ENCODE measurements at regions not wholly inside any gene's neighbourhood (a gene's known extent, or its start where the extent isn't known, plus 50 kb on each side); places are given as distances from the start of the nearest gene placed in this dataset.

- TF ChIP-seq, protein P1, sequence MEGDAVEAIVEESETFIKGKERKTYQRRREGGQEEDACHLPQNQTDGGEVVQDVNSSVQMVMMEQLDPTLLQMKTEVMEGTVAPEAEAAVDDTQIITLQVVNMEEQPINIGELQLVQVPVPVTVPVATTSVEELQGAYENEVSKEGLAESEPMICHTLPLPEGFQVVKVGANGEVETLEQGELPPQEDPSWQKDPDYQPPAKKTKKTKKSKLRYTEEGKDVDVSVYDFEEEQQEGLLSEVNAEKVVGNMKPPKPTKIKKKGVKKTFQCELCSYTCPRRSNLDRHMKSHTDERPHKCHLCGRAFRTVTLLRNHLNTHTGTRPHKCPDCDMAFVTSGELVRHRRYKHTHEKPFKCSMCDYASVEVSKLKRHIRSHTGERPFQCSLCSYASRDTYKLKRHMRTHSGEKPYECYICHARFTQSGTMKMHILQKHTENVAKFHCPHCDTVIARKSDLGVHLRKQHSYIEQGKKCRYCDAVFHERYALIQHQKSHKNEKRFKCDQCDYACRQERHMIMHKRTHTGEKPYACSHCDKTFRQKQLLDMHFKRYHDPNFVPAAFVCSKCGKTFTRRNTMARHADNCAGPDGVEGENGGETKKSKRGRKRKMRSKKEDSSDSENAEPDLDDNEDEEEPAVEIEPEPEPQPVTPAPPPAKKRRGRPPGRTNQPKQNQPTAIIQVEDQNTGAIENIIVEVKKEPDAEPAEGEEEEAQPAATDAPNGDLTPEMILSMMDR (IDR thresholded peaks at IDR 0.05): no peak
- H3K4me3 ChIP-seq: no peak overlapping the region
- DNase-seq: no peak
- H3K27ac ChIP-seq: no peak overlapping the region
- no peaks in the 10 kb centered on the region for H3K27me3 ChIP-seq
- H3K36me3 ChIP-seq: no peaks in the 10 kb centered on the region
- intact Hi-C loops (cut with DNase I; ENCODE audit: low total_unique reads): no loop called here
- no peaks in the 10 kb centered on the region for H3K9me3 ChIP-seq
- H3K4me1 ChIP-seq: no peaks in the 10 kb centered on the region
These were observed 492.2 kb upstream of the DAB1 start for GRCh38 chr1:57916041-57916440.

DNA sequence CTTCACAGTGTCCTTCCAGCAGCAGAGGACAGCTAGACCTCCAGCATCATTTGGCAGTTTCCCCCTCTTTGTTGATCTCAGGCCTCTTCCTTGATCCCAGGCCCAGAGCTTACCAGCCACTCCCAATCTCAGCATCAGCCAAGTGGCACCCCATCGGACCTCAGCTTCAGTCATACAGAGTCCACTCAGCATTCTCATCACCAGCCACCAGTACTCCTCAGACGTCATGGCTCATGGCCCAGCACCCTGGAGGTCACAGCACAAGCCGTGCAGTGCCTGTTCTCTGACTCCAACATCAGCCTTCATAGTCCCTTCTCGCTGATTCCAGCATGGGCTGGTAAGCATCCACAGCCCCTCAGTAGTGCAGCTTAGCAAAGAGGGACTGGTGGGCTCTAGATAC lies 487.6 kb upstream of the DAB1 start:
- Histone ChIP-seq H3K9me3 (no peaks in the 10 kb centered on the region), H3K4me3 (no peak overlapping the region), H3K27me3 (no peaks in the 10 kb centered on the region), H3K4me1 (no peaks in the 10 kb centered on the region), H3K27ac (no peak overlapping the region), H3K36me3 (no peaks in the 10 kb centered on the region)
- no peak for DNase-seq
- TF ChIP-seq, protein P1 (IDR thresholded peaks at IDR 0.05): no peak
- intact Hi-C loops (cut with DNase I; ENCODE audit: low total_unique reads): no loop called here

DNA sequence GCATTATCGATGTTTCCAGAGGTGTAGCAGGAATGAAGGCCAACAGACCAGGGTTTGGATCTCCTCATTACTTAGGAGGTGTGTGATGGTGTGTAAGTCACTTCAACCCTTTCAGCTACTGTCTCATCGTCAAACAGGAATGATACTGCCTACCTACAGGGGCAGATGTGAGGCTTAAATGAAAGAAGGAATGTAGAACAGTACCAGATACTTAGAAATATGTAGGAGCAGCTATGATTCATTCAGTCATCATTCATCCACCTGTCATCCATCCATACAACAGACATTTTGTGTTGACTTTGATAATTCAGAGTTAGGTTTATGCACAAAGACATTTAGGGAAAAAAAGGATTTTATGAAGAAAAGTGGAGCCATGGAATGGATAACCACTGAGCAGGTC lies 486.9 kb upstream of the DAB1 start:
- TF ChIP-seq, protein P1 (IDR thresholded peaks at IDR 0.05): no peak
- intact Hi-C loops (cut with DNase I; ENCODE audit: low total_unique reads): no loop called here
- no peak for DNase-seq

DNA sequence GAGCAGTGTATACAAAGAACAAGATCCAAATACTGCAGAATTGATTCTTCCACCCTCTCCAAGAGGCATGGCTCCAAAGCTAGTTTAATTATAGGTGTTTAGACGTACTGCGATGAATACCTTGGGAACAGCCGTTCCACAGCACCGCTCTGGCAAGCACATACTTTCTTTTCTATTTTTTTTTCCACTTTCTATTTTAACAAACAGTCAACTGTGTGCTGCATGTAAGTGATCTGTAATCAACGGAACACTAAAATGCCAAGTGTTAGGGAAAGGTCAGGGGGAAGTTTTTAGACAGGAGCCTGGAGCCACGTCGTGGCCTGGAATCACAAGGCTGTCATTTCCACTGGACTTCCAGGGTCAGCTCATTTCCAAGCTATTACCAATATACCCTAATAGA lies 486.4 kb upstream of the DAB1 start:
- H3K36me3 ChIP-seq: no peaks in the 10 kb centered on the region

More for the DNA sequence above, 486.9 kb upstream of the DAB1 start:
- Histone ChIP-seq H3K4me1 (no peaks in the 10 kb centered on the region), H3K9me3 (no peaks in the 10 kb centered on the region), H3K27ac (no peak overlapping the region), H3K4me3 (no peak overlapping the region), H3K36me3 (no peaks in the 10 kb centered on the region), H3K27me3 (no peaks in the 10 kb centered on the region)

GRCh38 chr1:57908147-57908890 lies 484.5 kb upstream of the DAB1 start:
- Histone ChIP-seq H3K27me3 (no peaks in the 10 kb centered on the region), H3K36me3 (no peaks in the 10 kb centered on the region), H3K4me3 (no peak overlapping the region), H3K9me3 (no peaks in the 10 kb centered on the region), H3K27ac (no peak overlapping the region), H3K4me1 (no peaks in the 10 kb centered on the region)
- DNase-seq: no peak
- intact Hi-C loops (cut with DNase I; ENCODE audit: low total_unique reads): no loop called here
- TF ChIP-seq, protein P1 (IDR thresholded peaks at IDR 0.05): no peak

More for the DNA sequence above, 486.4 kb upstream of the DAB1 start:
- no peaks in the 10 kb centered on the region for H3K4me1 ChIP-seq
- intact Hi-C loops (cut with DNase I; ENCODE audit: low total_unique reads): no loop called here
- no peak for DNase-seq
- TF ChIP-seq, protein P1 (IDR thresholded peaks at IDR 0.05): no peak
- H3K4me3 ChIP-seq: no peak overlapping the region
- no peak overlapping the region for H3K27ac ChIP-seq
- H3K9me3 ChIP-seq: no peaks in the 10 kb centered on the region
- no peaks in the 10 kb centered on the region for H3K27me3 ChIP-seq
